PC-3 (cell line): ENCODE measurements at regions not wholly inside any gene's neighbourhood (a gene's known extent, or its start where the extent isn't known, plus 50 kb on each side); places are given as distances from the start of the nearest gene placed in this dataset.

ENCODE experiments used
- EZH2 ChIP-seq: fragments of 300-600 bp; sonication (generic); IDR thresholded peaks from one replicate; pipeline ENCODE4 v1.6.1; 2017; ENCODE audit warnings: antibody characterized with exemption, mild to moderate bottlenecking, low read length; ENCODE audit not compliant: unreplicated experiment
- TF ChIP-seq, protein P1 (sequence below): fragments of 300-600 bp; sonication (generic); conservative IDR thresholded peaks from 2 replicates; pipeline ENCODE4 v1.5.1; 2017; ENCODE audit warnings: antibody characterized with exemption, low read depth, mild to moderate bottlenecking, low read length

DNA sequence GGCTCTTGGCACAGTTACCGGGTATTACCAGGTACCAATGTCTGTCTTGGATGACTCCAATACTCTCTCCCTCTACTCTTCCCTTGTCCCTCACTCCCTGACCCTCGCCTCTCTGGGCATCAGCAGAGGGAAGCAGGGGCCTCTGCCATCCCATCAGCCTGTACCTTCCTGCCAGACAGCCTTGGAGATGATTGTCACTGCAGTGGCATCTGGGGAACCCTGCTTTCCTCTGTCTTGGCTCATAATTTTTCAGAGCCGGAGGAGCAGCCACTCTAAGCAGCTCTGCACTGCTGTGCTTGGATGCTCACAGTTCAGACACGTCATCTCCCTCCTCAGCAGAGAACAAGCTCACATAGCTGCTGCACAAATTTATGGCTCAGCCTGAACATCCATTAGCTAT lies 274.1 kb downstream of the SMARCA2 start:
- TF ChIP-seq EZH2: no peak
- TF ChIP-seq, protein P1, sequence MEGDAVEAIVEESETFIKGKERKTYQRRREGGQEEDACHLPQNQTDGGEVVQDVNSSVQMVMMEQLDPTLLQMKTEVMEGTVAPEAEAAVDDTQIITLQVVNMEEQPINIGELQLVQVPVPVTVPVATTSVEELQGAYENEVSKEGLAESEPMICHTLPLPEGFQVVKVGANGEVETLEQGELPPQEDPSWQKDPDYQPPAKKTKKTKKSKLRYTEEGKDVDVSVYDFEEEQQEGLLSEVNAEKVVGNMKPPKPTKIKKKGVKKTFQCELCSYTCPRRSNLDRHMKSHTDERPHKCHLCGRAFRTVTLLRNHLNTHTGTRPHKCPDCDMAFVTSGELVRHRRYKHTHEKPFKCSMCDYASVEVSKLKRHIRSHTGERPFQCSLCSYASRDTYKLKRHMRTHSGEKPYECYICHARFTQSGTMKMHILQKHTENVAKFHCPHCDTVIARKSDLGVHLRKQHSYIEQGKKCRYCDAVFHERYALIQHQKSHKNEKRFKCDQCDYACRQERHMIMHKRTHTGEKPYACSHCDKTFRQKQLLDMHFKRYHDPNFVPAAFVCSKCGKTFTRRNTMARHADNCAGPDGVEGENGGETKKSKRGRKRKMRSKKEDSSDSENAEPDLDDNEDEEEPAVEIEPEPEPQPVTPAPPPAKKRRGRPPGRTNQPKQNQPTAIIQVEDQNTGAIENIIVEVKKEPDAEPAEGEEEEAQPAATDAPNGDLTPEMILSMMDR: no peak
